ENCODE measurements at regions not wholly inside any gene's neighbourhood (a gene's known extent, or its start where the extent isn't known, plus 50 kb on each side); places are given as distances from the start of the nearest gene placed in this dataset.

DNA sequence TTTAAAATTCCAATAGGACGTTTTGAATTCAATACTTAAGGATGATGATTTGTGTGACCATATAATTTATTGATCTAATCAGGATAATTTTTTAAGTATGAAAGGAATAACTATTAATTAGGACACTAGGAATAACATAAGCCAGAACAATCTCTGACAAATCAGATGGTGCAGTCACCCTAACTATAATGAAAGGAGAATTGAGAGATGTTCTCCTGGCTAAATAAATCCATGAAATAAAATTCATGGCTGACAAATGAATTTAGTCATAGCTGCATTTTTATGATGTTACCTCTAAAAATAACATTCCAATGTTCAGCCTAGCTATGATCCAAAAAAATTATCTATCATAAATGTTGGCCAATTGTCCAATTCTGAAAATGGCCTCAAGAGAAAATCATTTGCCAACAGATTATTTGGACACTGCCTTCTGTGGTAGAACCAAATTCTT is 190.6 kb upstream of the NEIL3 start:
- no peak for DNase-seq

DNA sequence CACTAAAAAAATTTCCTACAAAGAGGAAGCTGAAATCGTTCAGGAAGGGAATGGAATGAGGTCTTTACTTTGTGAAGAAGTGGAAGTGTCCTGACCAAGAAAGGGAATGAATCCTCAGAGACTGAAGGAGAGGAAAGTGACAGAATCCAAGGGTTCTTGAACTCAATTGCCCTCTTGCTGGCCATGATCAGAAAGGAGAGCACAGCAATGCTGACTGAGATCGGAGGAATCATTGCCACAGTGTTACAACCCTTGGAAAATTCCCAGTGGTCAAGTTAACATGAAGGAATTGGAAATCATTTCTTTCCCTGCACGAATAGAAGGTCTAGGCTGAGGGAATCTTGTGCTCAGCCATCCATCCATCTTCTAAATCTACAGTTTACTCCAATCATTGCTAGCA is 190.0 kb upstream of the NEIL3 start:
- DNase-seq, result no peak

DNA sequence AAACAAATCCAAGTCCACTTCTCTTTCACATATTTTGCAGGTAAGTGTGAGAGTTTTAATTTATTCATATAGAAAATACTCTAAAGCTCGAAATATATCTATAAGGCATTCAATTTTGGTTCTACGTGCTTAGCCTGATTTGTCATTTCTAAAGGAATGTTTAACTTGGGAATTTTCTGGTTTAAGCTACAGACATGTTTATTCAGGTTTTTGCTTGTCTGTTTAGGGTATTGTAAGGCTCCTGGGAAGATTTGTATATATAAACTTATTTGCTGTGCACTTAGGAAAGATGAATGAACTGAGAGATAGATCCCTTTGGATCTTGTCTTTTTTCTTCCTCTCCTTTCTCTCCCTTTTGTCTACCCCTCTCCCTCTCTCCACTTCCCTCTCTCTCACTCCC is 185.9 kb upstream of the NEIL3 start:
- no peak for DNase-seq

DNA sequence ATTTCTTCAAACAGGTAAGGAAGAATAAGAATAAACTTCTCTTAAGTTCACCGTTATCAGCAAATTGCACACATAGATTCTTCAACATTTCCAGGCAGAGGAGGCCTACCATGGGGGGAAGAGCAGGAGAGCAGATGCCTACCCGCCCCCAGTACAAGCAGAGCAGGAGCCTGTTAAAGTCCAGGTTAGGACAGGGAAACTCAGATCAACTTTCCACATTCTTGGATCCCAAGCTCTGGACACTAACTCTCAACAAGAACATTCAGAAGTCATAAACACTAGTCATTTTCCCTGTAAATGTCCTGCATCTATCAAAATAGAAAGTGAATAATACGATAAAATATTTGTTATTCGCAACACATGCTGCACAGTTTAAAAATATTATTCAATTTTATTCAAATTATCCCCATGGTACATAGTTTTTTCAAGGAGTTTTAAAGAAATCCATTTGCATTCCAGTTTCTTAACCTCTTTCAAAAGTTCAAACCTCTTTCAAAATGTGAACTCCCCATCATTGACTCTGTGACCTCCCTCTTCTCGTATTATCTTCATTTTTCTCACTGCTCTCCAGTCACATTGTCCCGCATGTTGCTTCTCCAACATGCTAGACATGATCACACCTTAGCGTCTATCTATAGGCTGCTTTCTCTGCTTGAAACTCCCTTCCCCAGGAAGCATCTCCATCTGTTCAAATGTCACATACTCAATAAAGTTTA is 185.2 kb upstream of the NEIL3 start:
- no peak for DNase-seq

DNA sequence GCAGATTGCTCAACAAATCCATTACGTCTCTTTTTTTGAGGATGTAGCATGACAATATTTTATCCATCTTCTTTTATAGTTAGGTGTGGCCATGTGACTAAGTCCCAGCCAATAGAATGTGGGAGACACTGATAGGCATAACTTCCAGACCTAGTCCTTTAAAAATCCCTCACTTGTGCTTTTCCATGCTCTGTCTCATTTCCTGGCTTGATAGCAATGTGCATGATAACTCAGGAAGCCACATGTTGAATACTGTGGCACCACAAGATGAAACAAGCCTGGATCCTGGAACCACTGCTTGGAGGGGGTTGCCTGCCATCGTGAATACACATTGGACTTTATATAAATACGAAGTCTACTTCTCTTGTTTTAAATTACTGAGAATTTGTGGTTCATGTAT is 184.0 kb upstream of the NEIL3 start:
- DNase-seq, result no peak

- no peak for DNase-seq
Measured at GRCh38 chr4:177127658-177128057, 182.0 kb upstream of the NEIL3 start.

DNA sequence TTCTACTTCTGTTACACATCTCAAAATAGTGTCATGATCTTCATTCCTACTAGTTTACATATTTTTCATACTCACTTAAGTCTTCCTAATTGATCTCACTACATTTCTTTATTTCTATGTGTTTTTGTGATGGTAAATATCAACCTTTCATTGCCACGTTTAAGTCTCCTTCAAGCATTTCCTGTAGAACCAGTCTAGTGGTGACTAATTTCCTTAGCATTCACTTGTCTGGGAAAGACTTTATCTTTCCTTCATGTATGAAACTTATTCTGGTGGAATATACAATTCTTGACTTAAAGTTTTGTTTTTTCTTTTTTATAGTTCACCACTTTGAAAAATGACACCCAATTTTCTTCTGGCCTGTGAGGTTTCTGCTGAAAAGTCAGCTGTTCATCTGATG is 181.4 kb upstream of the NEIL3 start:
- DNase-seq, result no peak

GRCh38 chr4:177131736-177132135 is 177.9 kb upstream of the NEIL3 start:
- no peak for DNase-seq

- DNase-seq, result no peak
Measured at GRCh38 chr4:177147668-177148067, 162.0 kb upstream of the NEIL3 start.

GRCh38 chr4:177155454-177155853 is 154.2 kb upstream of the NEIL3 start:
- DNase-seq, result no peak

- DNase-seq, result no peak
Measured at GRCh38 chr4:177159600-177159999, 150.1 kb upstream of the NEIL3 start.

DNA sequence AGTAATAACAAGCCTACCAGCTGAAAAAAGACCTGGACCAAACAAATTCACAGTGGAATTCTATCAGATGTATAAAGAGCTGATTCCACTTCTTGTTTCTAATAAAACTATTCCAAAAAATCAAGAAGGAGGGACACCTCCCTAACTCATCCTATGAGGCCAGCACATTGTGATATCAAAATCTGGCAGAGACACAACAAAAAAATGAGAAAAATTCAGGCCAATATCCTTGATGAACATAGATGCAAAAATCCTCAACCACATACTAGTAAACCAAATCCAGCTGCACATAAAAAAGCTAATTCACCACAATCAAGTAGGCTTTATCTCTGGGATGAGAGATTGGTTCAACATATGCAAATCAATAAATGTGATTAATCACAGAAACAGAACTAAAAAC is 147.9 kb upstream of the NEIL3 start:
- no peak for DNase-seq

DNA sequence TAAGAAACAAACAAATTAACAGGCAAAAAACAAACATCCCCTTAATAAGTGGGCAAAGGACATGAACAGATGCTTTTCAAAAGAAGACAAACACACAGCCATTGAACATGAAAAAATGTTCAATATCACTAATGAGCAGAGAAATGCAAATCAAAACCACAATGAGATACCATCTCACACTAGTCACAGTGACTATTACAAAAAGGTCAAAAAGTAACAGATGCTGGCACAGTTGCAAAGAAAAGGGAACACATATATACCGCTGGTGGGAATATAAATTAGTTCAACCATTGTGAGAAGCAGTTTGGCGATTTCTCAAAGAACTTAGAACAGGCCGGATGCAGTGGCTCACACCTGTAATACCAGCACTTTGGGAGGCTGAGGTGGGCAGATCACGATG is 146.1 kb upstream of the NEIL3 start:
- DNase-seq, result no peak

DNA sequence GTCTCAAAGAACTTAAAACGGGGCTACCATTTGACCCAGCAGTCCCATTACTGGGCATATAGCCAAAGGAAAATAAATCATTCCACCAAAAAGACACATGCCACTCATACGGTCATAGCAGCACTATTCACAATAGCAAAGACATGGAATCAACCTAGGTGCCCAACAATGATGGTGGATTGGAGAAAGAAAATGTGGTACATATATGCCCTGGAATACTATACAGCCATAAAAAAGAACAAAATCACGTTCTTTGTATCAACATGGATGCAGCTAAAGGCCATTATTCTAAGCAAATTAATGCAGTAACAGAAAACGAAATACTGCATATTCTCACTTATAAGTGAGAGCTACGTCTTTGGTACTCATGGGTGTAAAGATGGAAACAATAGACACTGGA is 138.1 kb upstream of the NEIL3 start:
- no peak for DNase-seq

- no peak for DNase-seq
Measured at GRCh38 chr4:177175473-177175872, 134.2 kb upstream of the NEIL3 start.

DNA sequence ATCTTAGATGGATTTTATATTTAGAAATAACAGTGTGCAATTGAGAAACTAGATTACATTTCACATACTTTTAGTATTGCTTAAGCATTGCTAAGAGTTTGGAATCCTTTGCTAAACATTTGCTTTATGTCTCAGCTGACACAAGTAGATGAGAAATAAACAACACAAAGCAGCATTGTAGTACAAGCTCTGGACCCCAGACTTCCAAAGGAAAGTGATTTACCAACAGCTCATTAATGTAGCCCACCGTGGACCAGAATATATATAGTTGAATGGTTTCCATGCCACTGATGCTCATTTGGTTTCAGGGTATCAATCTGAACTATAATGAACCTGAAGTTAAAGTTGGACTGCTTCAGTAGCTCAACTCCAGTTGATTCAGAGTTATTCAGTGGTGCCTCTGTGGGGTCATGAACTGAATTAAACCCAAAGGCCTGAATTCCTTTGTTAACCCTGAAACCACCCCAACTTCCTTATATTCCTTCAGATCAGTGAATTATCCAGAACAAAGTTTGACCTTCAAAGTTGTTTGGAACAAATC is 132.1 kb upstream of the NEIL3 start:
- DNase-seq, result no peak

GRCh38 chr4:177178246-177178645 is 131.4 kb upstream of the NEIL3 start:
- DNase-seq, result no peak

DNA sequence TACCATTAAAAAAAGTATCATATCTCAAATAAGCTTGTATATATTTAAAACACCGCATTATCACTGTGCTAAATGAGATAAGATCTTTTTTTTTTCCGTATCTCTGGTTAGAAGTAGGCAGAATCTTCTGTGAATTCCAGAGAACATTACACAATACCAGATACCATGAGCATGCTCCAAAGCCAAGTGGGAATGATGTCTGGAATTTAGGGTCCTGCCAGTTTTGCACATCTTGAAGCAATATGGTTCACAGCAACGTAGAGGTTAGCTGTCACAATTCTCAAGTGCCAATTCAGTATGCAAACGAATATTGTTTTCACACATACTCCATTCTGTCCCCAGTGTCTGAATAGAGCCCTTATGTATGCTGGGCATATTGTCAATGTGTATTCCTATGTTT is 127.5 kb upstream of the NEIL3 start:
- no peak for DNase-seq

GRCh38 chr4:177182728-177183127 is 126.9 kb upstream of the NEIL3 start:
- DNase-seq, result no peak

GRCh38 chr4:177185151-177185550 is 124.5 kb upstream of the NEIL3 start:
- no peak for DNase-seq

- DNase-seq, result no peak
Measured at GRCh38 chr4:177185579-177185978, 124.1 kb upstream of the NEIL3 start.

DNA sequence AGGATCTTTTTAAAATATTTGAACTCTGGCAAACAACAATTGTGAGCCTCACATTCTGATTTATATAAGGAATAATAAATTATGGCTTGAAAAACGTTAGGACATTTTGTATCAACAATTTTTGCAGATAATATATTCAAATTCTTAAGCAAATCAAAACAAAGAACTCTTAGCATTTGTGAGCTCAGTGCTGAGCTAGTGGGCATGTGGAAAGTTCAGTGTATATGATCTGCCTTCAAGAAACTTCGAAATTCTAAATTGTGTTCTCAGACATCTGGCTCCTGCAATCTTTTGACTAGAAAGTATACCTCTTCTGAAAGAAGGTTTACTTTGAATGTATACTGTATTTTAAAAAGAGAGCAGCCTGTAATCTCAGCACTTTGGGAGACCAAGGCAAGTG is 122.3 kb upstream of the NEIL3 start:
- no peak for DNase-seq

DNA sequence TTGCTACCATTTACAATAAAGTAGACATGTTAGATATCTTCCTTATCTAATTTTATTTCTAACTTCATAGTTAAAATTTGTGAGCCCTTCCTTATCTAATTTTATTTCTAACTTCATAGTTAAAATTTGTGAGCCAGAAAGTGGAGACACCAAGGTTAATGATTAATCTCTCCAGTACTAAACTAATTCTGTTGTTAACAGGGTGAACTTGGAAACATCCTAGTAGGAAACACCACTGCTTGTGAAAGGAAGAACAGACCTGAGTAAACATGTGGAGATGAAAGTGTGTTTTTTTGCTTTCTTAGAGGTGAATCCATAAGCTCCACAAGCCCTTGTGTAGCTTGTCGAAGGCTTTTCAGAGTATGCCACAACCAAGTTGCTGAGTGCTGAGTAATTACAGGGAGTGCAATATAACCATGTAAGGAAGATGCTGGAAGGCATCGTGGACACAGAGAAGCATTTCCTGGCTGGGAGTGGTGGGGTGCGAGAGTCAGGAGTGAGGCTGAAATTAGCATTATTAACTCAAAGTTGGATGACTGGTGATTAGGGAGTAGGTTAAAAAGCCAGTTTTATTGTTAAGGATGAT is 118.6 kb upstream of the NEIL3 start:
- no peak for DNase-seq

- DNase-seq, result no peak
Measured at GRCh38 chr4:177191586-177191985, 118.1 kb upstream of the NEIL3 start.

GRCh38 chr4:177191991-177192390 is 117.7 kb upstream of the NEIL3 start:
- DNase-seq, result no peak

Measured in 8988T (cell line).